Pulmonary artery endothelial cell (primary cell): ENCODE measurements at regions not wholly inside any gene's neighbourhood (a gene's known extent, or its start where the extent isn't known, plus 50 kb on each side); places are given as distances from the start of the nearest gene placed in this dataset.

Source experiments
- DNase-seq: peaks from one replicate; pipeline ENCODE4 v3.0.0-alpha.2; 2011; ENCODE audit warnings: low read depth, low spot score

DNA sequence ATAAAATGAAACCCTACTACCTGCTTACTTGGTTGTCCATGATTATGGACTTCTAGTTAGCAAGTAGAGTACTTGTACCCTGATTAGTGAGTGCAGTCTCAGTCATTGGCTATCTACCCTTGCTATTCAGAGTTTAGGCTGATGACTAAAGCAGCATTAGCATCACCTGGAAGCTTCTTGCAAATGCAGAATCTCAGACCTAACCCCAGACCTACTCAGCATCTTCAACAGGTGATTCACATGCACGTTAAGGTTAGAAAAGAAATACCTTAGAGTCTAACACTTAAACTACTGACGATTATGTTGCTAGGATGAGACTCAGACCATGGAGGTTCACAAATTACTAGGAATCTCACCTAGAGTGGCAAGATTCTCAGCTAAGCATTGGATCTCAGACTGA, 399.9 kb upstream of the FANCL start:
- no peak for DNase-seq

DNA sequence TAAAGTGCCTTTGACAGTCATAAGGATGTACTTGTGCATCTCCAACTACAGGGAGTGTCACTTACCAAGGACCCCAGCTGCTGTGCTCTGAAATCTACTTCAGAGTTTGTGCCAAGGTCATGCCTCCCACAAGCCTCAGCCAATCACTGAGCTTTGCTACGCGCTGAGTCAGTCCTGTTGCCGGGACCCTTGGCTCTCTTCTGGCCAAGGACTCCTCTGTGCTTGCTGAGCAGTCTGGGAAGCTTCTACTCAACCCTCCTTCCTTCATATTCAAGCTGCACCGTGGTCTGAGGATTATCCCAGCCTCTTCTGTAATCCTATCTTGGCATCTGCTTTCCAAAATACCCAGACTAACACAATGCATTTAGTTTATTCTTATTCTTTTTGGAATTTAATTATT, 398.9 kb upstream of the FANCL start:
- DNase-seq, result no peak

DNA sequence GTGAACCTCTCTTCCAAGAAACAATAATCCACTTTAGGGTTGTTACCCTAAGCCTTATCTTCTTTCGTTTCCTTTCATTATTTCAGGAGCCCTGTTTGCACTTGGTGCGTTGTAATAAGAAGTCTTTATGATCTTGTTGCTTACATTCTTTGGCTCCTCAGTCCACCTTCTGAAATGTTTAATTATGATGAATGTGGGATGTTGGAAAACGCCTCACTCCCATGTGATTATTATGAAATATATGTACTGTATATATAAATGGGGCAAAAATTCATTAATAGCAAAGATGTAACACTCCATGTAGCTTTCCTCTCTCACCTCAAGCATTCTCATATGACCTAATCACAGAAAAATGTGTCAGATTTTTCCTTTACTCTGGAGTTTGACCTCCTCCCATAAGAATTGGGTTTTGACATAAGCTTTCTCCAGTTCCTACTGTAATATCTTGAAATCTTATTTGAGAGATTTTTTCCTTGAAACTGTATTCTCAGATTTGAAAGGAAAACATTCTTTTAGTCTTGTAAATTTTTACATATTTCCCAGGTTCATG, 397.2 kb upstream of the FANCL start:
- DNase-seq, result no peak

GRCh38 chr2:58636872-58637271, 395.7 kb upstream of the FANCL start:
- DNase-seq, result no peak

DNA sequence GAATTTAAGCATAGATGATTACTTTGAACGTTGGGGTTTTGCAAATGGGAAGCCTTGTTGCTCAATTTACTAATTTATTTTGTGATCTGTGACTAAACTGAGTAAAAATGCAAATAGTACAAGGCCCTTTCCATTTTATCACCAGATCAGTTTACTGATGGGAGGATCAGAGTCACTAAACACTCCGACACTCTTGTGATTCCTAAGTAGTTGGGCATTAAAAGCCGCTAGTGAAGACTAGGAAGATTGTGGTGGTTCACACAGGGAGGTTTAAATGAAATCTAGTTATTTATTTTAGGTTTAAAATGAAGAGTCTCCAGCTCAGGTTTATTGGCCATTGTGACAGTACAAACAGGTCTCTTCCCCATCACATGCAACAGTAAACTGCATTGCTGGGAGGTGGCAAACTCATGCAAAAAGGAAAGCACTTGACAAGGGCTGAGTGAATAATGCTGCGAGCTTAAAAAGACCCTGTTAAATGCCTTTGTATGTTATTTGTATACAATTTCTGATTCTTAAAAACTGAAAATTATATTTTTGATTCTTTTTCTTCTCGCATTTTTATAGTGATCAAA, 394.8 kb upstream of the FANCL start:
- DNase-seq, result no peak

- DNase-seq, result no peak
Observed at GRCh38 chr2:58634653-58635370, 393.7 kb upstream of the FANCL start.

DNA sequence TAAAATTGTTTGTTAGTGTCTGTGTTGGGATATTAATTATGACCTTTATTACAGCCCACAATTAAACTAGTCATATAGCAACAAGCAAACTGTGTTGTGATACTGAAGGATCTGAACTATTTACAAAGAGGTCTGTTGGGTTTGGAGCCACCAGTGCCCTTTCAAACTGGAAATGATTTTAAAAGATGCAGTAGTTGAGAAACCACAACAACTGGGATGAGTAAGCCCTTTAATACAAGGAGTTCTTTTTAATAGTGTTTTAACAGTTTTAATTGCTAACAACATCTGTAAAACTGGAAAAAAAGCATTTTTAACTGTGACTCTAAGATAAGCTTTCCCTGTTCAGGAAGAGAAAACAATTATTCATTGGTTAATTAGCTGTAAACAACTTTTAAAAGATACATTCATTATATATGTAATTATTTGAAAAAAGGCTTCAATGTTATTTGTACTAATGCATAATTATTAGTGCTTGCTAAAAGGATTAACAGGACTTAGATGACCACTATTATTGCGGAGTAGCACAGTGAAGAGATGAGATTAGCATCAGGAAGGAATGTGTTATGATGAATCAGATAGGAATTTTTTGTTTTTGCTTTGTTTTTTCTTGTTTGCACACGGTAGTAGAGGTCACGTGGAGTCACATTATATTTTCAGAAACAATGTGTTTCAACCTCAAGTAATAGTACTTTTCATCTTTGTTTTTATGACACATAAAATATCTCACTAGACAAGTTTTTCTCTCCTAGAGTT, 392.7 kb upstream of the FANCL start:
- DNase-seq, result peak; percentile 72

DNA sequence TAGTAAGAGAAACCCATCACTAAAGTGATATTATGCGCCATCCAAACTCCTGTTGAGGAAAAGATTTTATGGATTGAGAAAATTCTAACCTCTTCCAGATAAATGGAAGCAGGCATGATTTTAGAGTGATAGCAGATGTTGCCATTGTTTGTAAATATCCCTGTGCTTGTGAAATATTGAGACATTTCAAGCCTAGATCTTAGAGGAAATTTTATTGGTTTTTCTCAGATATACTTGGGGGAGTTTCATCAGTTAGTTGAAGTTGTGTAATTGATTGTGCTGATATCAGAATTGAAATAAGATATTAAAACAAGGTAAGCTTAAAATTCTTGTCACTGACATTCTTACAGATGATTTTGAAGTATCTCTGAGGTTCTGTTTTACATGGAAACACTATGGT, 390.9 kb upstream of the FANCL start:
- no peak for DNase-seq

DNA sequence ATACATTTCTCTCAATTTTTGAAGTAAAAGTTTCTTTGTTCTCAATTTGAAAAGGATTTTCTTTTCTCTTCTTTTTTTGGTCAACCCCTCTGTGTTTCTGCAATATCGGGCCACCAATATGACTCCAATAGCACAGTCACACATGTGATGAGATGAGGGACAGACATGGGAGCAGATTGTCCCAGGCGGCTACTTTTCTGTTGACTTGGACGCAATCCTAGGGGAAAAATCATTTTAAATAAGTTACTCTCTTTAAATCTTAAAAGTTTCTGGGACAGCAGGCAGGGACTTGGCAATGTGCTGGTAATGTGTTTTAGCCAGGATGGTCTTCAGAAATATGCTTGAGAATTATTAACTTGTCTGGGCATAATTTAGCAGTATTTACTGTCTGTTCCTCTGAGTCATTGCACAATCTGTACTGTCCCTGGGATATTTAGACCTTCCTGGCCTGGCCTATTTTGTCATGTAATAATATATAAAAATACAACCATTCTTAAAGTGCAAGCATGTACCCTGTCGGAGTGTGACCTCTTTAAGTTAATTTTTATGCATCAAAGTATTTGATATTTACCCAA, 388.5 kb upstream of the FANCL start:
- DNase-seq, result no peak

GRCh38 chr2:58620896-58621295, 379.8 kb upstream of the FANCL start:
- no peak for DNase-seq

DNA sequence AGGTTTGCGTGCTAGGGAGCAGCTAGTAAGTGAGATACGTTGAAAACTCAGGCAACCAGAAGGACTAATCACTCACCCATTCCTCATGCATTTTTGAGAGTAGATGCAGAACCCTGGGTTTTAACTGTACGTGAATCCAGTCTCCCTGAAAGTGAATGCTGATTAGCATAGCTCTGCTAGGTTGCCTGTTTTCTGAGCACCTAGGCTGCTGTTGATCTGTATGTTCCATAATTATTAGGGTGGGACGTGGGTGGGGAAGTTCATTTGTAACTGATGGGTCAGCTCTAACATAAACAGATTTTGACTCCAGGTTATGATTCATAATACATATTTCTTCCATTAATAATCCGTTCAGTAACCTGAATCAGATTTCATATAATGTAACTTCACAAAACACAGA, 379.0 kb upstream of the FANCL start:
- DNase-seq, result no peak

GRCh38 chr2:58616961-58617360, 375.8 kb upstream of the FANCL start:
- DNase-seq, result no peak

- DNase-seq, result no peak
Observed at GRCh38 chr2:58614219-58614618, 373.1 kb upstream of the FANCL start.

GRCh38 chr2:58612973-58613372, 371.8 kb upstream of the FANCL start:
- no peak for DNase-seq

GRCh38 chr2:58609326-58609725, 368.2 kb upstream of the FANCL start:
- no peak for DNase-seq

DNA sequence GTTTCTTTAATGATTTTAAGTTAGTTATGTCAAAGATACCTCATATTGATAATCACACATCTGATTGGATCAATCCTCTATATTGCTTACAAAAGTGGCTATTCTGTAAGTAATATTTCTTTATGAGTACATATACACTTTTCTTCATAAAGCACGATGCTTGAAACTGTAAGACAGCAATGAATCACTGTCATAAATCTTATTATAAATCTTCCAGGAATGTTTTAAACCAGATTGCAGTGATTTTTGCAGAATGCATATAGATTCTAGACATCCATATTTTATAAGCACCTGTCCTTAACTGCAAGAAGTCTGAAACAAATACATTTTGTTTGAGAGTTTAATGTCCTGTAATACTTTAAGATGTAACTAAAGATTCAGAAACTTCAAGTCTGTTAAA, 367.0 kb upstream of the FANCL start:
- DNase-seq, result no peak

- no peak for DNase-seq
Observed at GRCh38 chr2:58607448-58607847, 366.3 kb upstream of the FANCL start.

GRCh38 chr2:58606799-58607198, 365.7 kb upstream of the FANCL start:
- DNase-seq, result no peak

- DNase-seq, result no peak
Observed at GRCh38 chr2:58604096-58604495, 363.0 kb upstream of the FANCL start.

- no peak for DNase-seq
Observed at GRCh38 chr2:58601017-58601416, 359.9 kb upstream of the FANCL start.

DNA sequence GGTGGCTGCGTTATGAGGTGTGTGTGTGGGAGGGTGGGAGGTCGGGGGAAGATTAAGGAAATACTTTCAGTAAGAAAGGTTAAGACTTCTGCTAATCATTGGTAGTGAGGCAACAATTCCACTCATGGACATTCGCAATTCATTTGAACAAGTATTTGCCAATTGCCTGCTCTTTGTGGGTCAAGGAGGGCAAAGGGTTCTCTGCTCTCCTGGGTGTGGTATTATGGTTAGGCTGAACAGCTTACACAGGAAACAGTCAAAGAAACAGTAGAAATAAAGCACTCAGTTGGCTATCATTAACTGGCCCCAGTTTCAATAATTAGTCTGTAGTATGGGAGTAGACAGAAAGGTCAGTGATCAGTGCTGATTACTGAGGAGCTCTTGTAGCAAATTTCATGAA, 357.0 kb upstream of the FANCL start:
- no peak for DNase-seq

DNA sequence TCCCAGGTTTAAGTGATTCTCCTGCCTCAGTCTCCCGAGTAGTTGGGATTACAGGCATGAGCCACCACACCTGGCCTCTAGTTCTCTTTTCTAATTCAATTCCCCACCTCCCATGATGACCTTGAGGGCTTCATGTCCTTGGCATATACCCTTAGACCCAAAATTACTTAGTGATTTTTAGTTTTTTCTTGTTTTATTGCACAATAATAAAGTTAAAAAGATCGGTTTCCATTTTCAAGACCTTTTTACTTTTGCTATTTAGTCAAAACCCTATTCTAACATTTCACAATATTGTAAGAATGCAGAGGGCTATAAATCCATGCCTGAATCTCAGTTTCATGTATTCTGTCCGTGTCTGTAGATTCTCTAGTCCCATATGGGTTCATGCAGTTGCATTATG, 354.6 kb upstream of the FANCL start:
- DNase-seq, result no peak
